SU-DHL-6 (cell line): ENCODE measurements at regions not wholly inside any gene's neighbourhood (a gene's known extent, or its start where the extent isn't known, plus 50 kb on each side); places are given as distances from the start of the nearest gene placed in this dataset.

Experiments
- CTCF ChIP-seq: fragments of 200-600 bp; sonication (generic); IDR thresholded peaks from one replicate; pipeline ENCODE4 v1.5.1; 2017; ENCODE audit warnings: antibody characterized with exemption, mild to moderate bottlenecking, low read length, moderate library complexity; ENCODE audit not compliant: insufficient read depth, poor library complexity, severe bottlenecking
- EZH2phosphoT487 ChIP-seq: fragments of 200-600 bp; sonication (generic), shearing (Covaris generic); conservative IDR thresholded peaks from 2 replicates; pipeline ENCODE4 v1.6.1; 2018; ENCODE audit warnings: mild to moderate bottlenecking, antibody characterized with exemption, low read length, moderate library complexity, mixed read lengths

GRCh38 chr22:27594020-27594419 is 207.5 kb downstream of the MN1 start:
- TF ChIP-seq EZH2phosphoT487 (no peak), CTCF (no peak)
